GM23338 (cell line): ENCODE measurements at regions not wholly inside any gene's neighbourhood (a gene's known extent, or its start where the extent isn't known, plus 50 kb on each side); places are given as distances from the start of the nearest gene placed in this dataset.

ENCODE experiments used
- ATAC-seq: fragments of 200-7000 bp; cut with Tn5 transposase; 3 replicates; pipeline ENCODE4 v1.9.1; 2020
- DNase-seq: peaks from one replicate; pipeline ENCODE4 v3.0.0-alpha.2; 2015; ENCODE audit warnings: low spot score
- H2AFZ ChIP-seq: fragments of 200-600 bp; sonication (generic); 2 replicates; pipeline ENCODE4 v1.8.0; 2016; ENCODE audit warnings: antibody characterized with exemption, mild to moderate bottlenecking, moderate library complexity
- H3F3A ChIP-seq: fragments of 200-600 bp; sonication (generic); replicated peaks from 2 replicates; pipeline ENCODE4 v1.8.0; 2017; ENCODE audit warnings: antibody characterized with exemption, mixed run types, low read depth
- H3K27ac ChIP-seq: fragments of 200-600 bp; sonication (generic); 2 replicates; pipeline ENCODE4 v1.6.1; 2016; ENCODE audit warnings: low read depth
- H3K27me3 ChIP-seq: fragments of 200-600 bp; sonication (generic); 2 replicates; pipeline ENCODE4 v1.8.0; 2016; ENCODE audit warnings: mild to moderate bottlenecking, mixed run types, moderate library complexity; ENCODE audit not compliant: insufficient read depth
- H3K36me3 ChIP-seq: fragments of 200-600 bp; sonication (generic); 2 replicates; pipeline ENCODE4 v1.8.0; 2016; ENCODE audit warnings: mild to moderate bottlenecking; ENCODE audit not compliant: insufficient read depth
- H3K4me1 ChIP-seq: fragments of 200-600 bp; sonication (generic); 2 replicates; pipeline ENCODE4 v1.8.0; 2016; ENCODE audit warnings: mild to moderate bottlenecking, moderate library complexity; ENCODE audit not compliant: insufficient read depth
- H3K4me2 ChIP-seq: fragments of 200-600 bp; sonication (generic); 2 replicates; pipeline ENCODE4 v1.7.1; 2017; ENCODE audit warnings: mixed run types
- H3K4me3 ChIP-seq: fragments of 200-600 bp; sonication (generic); 2 replicates; pipeline ENCODE4 v1.6.1; 2016; ENCODE audit warnings: mixed run types
- H3K79me2 ChIP-seq: fragments of 200-600 bp; sonication (generic); replicated peaks from 2 replicates; pipeline ENCODE4 v1.8.0; 2017; ENCODE audit warnings: mild to moderate bottlenecking; ENCODE audit not compliant: insufficient read depth
- H3K9me2 ChIP-seq: fragments of 200-600 bp; sonication (generic); 2 replicates; pipeline ENCODE4 v1.8.0; 2017; ENCODE audit not compliant: insufficient read depth
- H4K20me1 ChIP-seq: fragments of 200-600 bp; sonication (generic); replicated peaks from 2 replicates; pipeline ENCODE4 v1.8.0; 2017; ENCODE audit warnings: mild to moderate bottlenecking; ENCODE audit not compliant: insufficient read depth
- H3K27ac Mint-ChIP-seq: 2 replicates; pipeline ENCODE4 v1.8.0; 2020; ENCODE audit warnings: inconsistent platforms, mild to moderate bottlenecking, moderate library complexity, mixed read lengths
- H3K27me3 Mint-ChIP-seq: 3 replicates; pipeline ENCODE4 v1.8.0; 2022; ENCODE audit warnings: low read depth, mild to moderate bottlenecking, moderate library complexity, mixed read lengths, inconsistent platforms; ENCODE audit not compliant: insufficient read depth, poor library complexity
- H3K36me3 Mint-ChIP-seq: 3 replicates; pipeline ENCODE4 v1.8.0; 2021; ENCODE audit warnings: low read depth, mild to moderate bottlenecking, inconsistent platforms, moderate library complexity, mixed read lengths
- H3K4me1 Mint-ChIP-seq: 3 replicates; pipeline ENCODE4 v1.8.0; 2020; ENCODE audit warnings: mild to moderate bottlenecking, inconsistent platforms, mixed read lengths
- H3K4me3 Mint-ChIP-seq: 3 replicates; pipeline ENCODE4 v1.8.0; 2021; ENCODE audit warnings: moderate library complexity, mild to moderate bottlenecking, inconsistent platforms, mixed read lengths
- H3K9me3 Mint-ChIP-seq: 3 replicates; pipeline ENCODE4 v1.8.0; 2020; ENCODE audit warnings: moderate library complexity, mild to moderate bottlenecking, inconsistent platforms, mixed read lengths
- NANOG ChIP-seq: IDR thresholded peaks from 2 replicates; pipeline ENCODE4 v1.6.1; 2016; ENCODE audit warnings: antibody characterized with exemption, borderline replicate concordance
- POLR2AphosphoS5 ChIP-seq: IDR thresholded peaks from 2 replicates; pipeline ENCODE4 v1.6.1; 2016; ENCODE audit warnings: antibody characterized with exemption, low read depth
- STAT1 ChIP-seq: IDR thresholded peaks from one replicate; pipeline ENCODE4 v1.6.1; 2016; ENCODE audit warnings: antibody characterized with exemption; ENCODE audit not compliant: unreplicated experiment
- TF ChIP-seq, protein P1 (sequence below), 2 experiments: fragments of 200-600 bp in 1 of 2; sonication (generic) in 1 of 2; conservative IDR thresholded peaks; 2 replicates each; pipeline versions ENCODE4 v1.5.1 to v1.6.1; 2016 to 2017; ENCODE audit warnings: antibody characterized with exemption in 2 of 2, low read depth in 2 of 2, mild to moderate bottlenecking in 2 of 2, moderate library complexity in 1 of 2
- TF ChIP-seq, protein P2 (sequence below): IDR thresholded peaks from one replicate; pipeline ENCODE4 v1.6.1; 2018; ENCODE audit warnings: antibody characterized with exemption; ENCODE audit not compliant: unreplicated experiment

DNA sequence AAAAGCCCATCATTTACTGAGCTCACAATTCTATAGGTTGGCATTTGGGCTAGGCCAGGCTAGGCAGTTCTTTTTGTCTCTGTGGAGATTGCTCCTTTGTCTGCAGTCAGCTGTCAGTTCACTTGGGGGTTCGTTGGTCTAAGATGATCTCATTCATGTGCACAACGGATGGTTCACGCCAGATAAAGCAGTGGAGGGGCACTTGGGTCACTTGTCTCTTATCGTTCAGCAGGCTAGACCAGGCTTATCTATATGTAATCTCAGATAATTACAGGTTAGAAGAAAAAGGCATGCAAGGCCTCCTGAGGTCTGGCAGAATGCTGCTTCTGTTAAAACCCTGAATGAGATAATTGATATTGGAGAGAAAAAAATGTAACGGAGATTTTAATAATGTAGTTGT lies 119.0 kb upstream of the ATP2B1 start (continued):
- TF ChIP-seq, protein P1, sequence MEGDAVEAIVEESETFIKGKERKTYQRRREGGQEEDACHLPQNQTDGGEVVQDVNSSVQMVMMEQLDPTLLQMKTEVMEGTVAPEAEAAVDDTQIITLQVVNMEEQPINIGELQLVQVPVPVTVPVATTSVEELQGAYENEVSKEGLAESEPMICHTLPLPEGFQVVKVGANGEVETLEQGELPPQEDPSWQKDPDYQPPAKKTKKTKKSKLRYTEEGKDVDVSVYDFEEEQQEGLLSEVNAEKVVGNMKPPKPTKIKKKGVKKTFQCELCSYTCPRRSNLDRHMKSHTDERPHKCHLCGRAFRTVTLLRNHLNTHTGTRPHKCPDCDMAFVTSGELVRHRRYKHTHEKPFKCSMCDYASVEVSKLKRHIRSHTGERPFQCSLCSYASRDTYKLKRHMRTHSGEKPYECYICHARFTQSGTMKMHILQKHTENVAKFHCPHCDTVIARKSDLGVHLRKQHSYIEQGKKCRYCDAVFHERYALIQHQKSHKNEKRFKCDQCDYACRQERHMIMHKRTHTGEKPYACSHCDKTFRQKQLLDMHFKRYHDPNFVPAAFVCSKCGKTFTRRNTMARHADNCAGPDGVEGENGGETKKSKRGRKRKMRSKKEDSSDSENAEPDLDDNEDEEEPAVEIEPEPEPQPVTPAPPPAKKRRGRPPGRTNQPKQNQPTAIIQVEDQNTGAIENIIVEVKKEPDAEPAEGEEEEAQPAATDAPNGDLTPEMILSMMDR (conservative IDR thresholded peaks at IDR 0.05; ENCODE audit: low read depth in 2 of 2), result no peak
- TF ChIP-seq STAT1 (no peak), NANOG (no peak)
- TF ChIP-seq, protein P2, sequence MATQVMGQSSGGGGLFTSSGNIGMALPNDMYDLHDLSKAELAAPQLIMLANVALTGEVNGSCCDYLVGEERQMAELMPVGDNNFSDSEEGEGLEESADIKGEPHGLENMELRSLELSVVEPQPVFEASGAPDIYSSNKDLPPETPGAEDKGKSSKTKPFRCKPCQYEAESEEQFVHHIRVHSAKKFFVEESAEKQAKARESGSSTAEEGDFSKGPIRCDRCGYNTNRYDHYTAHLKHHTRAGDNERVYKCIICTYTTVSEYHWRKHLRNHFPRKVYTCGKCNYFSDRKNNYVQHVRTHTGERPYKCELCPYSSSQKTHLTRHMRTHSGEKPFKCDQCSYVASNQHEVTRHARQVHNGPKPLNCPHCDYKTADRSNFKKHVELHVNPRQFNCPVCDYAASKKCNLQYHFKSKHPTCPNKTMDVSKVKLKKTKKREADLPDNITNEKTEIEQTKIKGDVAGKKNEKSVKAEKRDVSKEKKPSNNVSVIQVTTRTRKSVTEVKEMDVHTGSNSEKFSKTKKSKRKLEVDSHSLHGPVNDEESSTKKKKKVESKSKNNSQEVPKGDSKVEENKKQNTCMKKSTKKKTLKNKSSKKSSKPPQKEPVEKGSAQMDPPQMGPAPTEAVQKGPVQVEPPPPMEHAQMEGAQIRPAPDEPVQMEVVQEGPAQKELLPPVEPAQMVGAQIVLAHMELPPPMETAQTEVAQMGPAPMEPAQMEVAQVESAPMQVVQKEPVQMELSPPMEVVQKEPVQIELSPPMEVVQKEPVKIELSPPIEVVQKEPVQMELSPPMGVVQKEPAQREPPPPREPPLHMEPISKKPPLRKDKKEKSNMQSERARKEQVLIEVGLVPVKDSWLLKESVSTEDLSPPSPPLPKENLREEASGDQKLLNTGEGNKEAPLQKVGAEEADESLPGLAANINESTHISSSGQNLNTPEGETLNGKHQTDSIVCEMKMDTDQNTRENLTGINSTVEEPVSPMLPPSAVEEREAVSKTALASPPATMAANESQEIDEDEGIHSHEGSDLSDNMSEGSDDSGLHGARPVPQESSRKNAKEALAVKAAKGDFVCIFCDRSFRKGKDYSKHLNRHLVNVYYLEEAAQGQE, result no peak

DNA sequence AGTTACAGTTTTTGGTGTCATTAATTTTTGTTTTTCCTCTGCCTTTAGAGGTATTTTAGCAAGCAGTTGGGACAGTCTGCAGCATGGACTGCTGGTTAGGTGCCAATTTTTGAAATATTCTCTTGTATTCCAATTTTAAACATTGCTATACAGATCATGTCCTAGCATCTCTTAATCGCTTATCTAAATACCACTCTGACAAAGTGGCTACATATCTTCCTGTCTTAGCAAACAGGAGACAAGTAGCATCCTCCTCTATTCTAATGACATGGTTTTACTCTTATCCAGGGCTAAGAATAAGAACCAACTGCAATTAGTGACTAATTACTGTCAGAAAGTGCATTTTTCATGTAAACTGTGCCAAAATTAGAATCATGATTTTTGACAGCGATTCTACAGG lies 117.8 kb upstream of the ATP2B1 start:
- Histone ChIP-seq H3K4me2 (no peak overlapping the region), H2AFZ (no peak overlapping the region), H3K9me2 (no peaks in the 10 kb centered on the region), H3F3A (no peaks in the 10 kb centered on the region), H3K79me2 (no peaks in the 10 kb centered on the region), H3K4me3 (no peak overlapping the region), H3K27ac (no peak overlapping the region), H3K4me1 (no peaks in the 10 kb centered on the region), H4K20me1 (no peaks in the 10 kb centered on the region), H3K27me3 (no peaks in the 10 kb centered on the region), H3K36me3 (no peaks in the 10 kb centered on the region)
- no peak for ATAC-seq
- Mint-ChIP-seq H3K27me3 (no peaks in the 10 kb centered on the region), H3K4me3 (no peak overlapping the region), H3K27ac (no peak overlapping the region; the same call in 1 of the 2 replicates), H3K36me3 (no peaks in the 10 kb centered on the region), H3K4me1 (peaks cover 9% of the 10 kb centered on the region; the same call in 2 of the 3 replicates), H3K9me3 (no peaks in the 10 kb centered on the region)
- no peak for DNase-seq
- TF ChIP-seq POLR2AphosphoS5, result no peak
- TF ChIP-seq, protein P2, result no peak
- TF ChIP-seq NANOG, result no peak
